Heart right ventricle (tissue), 16 donors: ENCODE measurements at regions not wholly inside any gene's neighbourhood (a gene's known extent, or its start where the extent isn't known, plus 50 kb on each side); places are given as distances from the start of the nearest gene placed in this dataset.

Source experiments
- ATAC-seq, 8 donors: fragments of 200-7000 bp; cut with Tn5 transposase; one replicate each; pipeline ENCODE4 v1.9.1; 2020; ENCODE audit warnings: mild to moderate bottlenecking in 8 of 8, moderate library complexity in 8 of 8, moderate number of reproducible peaks in 1 of 8
- DNase-seq, 2 donors: peaks; one replicate each; pipeline ENCODE4 v3.0.0-alpha.2; 2020
- H3K27ac ChIP-seq, 10 donors: fragments of 200-600 bp; sonication (generic) in 2 of 10; one replicate each; pipeline versions ENCODE4 v1.5.0 to v1.8.0; 2020 to 2022; ENCODE audit warnings: mild to moderate bottlenecking in 3 of 10
- H3K27me3 ChIP-seq, 7 donors: fragments of 200-600 bp; one replicate each; pipeline ENCODE4 v1.8.0; 2021 to 2022; ENCODE audit warnings: mild to moderate bottlenecking in 2 of 7
- H3K36me3 ChIP-seq, 9 donors: fragments of 200-600 bp; sonication (generic) in 1 of 9; one replicate each; pipeline versions ENCODE4 v1.5.0 to v1.8.0; 2020 to 2022; ENCODE audit warnings: mild to moderate bottlenecking in 2 of 9
- H3K4me1 ChIP-seq, 9 donors: fragments of 200-600 bp; sonication (generic) in 1 of 9; one replicate each; pipeline versions ENCODE4 v1.5.0 to v1.8.0; 2020 to 2022; ENCODE audit warnings: mild to moderate bottlenecking in 4 of 9
- H3K4me3 ChIP-seq, 10 donors: fragments of 200-600 bp; sonication (generic) in 2 of 10; one replicate each; pipeline versions ENCODE4 v1.5.0 to v1.8.0; 2020 to 2022; ENCODE audit warnings: mild to moderate bottlenecking in 7 of 10, moderate library complexity in 2 of 10
- H3K9me3 ChIP-seq, 11 donors: fragments of 200-600 bp in 10 of 11; sonication (generic) in 2 of 11; one replicate each; pipeline versions ENCODE4 v1.5.0 to v1.8.0; 2013 to 2022; ENCODE audit warnings: mild to moderate bottlenecking in 2 of 11, control low read depth in 1 of 11, moderate library complexity in 1 of 11
- CTCF ChIP-seq, 9 donors: fragments of 200-600 bp; sonication (generic) in 2 of 9; IDR thresholded peaks; one replicate each; pipeline versions ENCODE4 v1.5.0 to v1.8.0; 2021 to 2022; ENCODE audit warnings: antibody characterized with exemption in 9 of 9, mild to moderate bottlenecking in 5 of 9, moderate library complexity in 1 of 9
- WGBS, 2 donors: extraction: QIAGEN DNeasy Blood & Tissue Kit; methylation state at CpG; one replicate each; pipeline ENCODE4 v1.1.7; 2013; ENCODE audit warnings: inconsistent platforms in 1 of 2; 5-methylcytosine and 5-hydroxymethylcytosine counted together
- intact Hi-C, 10 donors: fragments of 100-400 bp; cut with DNase I; formaldehyde crosslinking; loops; one replicate each; pipeline versions ENCODE4 v1.11.1 to v1.14.2; 2022
- donor health status: Arrhythmogenic right ventricular cardiomyopathy.
- donor health status: ischemic (EF 13 %, LVEDD 7.1; RV severe dilation, severe dysfunction).
- donor health status: healthy with polysubstance abuse.
- donor health status: DM: no; HTN: yes; CAD: no.
- donor health status: DM: no; HTN: no; CAD: no.
- donor health status: ischemic (EF 25% LVEDD 6.9; RV normal size, moderate dysfunction).
- donor health status: ischemic (EF 25% LVEDD 5.7; RV mildly dilated, moderate dysfunction).
- donor health status: healthy.
- donor health status: DM: yes; HTN: yes; CAD: no.
- donor health status: Ischemic cardiomyopathy.
- donor health status: ischemic (EF 35%, LVEDD 5.7; RV mildly dilated, moderate dysfunction).
- donor health status: nonischemic (EF 11% LVEDD 7.7; RV severe dilation, severe dysfunction).
- donor health status: DM: yes; HTN: yes; CAD: no.
- donor health status: PGD.
- donor health status: ischemic (EF 29% LVEDD 5.4; RV normal size, mild dysfunction).
- donor health status: nonischemic (EF 23%, LVEDD 6.1; RV moderate dilation, normal function).

- DNase-seq (no peak), ATAC-seq (no peak)
- H3K36me3 ChIP-seq, result no peaks in the 10 kb centered on the region
- H3K27ac ChIP-seq, result no peak overlapping the region
- 89 to 93% methylated on average over 2 of the region's 2 CpGs for WGBS, 2 donors
- H3K9me3 ChIP-seq, result no peaks in the 10 kb centered on the region
- H3K4me1 ChIP-seq, result no peaks in the 10 kb centered on the region
- intact Hi-C loops, result no loop called here
- no peak overlapping the region for H3K4me3 ChIP-seq
- TF ChIP-seq CTCF (IDR thresholded peaks at IDR 0.05), result no peak
- no peaks in the 10 kb centered on the region for H3K27me3 ChIP-seq
These were observed 434.0 kb downstream of the INHBA start for GRCh38 chr7:41268878-41269277.

GRCh38 chr7:41261080-41261479, 441.8 kb downstream of the INHBA start:
- no peak overlapping the region for H3K27ac ChIP-seq
- WGBS, 2 donors, result 45 to 62% methylated on average over 4 of the region's 4 CpGs
- no peak for DNase-seq
- H3K4me1 ChIP-seq, result peaks cover 0 to 2% (median 0%) of the 10 kb centered on the region in 9 donors
- H3K9me3 ChIP-seq, result peaks cover 0 to 8% (median 0%) of the 10 kb centered on the region in 11 donors
- no peak for ATAC-seq
- H3K36me3 ChIP-seq, result no peaks in the 10 kb centered on the region
- intact Hi-C loops, result no loop called here
- no peak for TF ChIP-seq CTCF (IDR thresholded peaks at IDR 0.05)
- H3K4me3 ChIP-seq, result no peak overlapping the region
- H3K27me3 ChIP-seq, result no peaks in the 10 kb centered on the region

GRCh38 chr7:41257660-41258059, 445.2 kb downstream of the INHBA start:
- no peak for TF ChIP-seq CTCF (IDR thresholded peaks at IDR 0.05)
- WGBS, 2 donors, result 70 to 79% methylated on average over 4 of the region's 4 CpGs
- Histone ChIP-seq H3K4me3 (no peak overlapping the region), H3K36me3 (no peaks in the 10 kb centered on the region), H3K27ac (no peak overlapping the region), H3K9me3 (peaks cover 0 to 8% (median 0%) of the 10 kb centered on the region in 11 donors), H3K27me3 (no peaks in the 10 kb centered on the region), H3K4me1 (peaks cover 0 to 6% (median 0%) of the 10 kb centered on the region in 9 donors)
- DNase-seq, result no peak
- no peak for ATAC-seq
- intact Hi-C loops, result no loop called here

- Histone ChIP-seq H3K36me3 (no peaks in the 10 kb centered on the region), H3K4me3 (no peak overlapping the region), H3K9me3 (peaks cover 0 to 8% (median 0%) of the 10 kb centered on the region in 11 donors), H3K4me1 (peaks cover 0 to 6% (median 0%) of the 10 kb centered on the region in 9 donors), H3K27ac (no peak overlapping the region), H3K27me3 (no peaks in the 10 kb centered on the region)
- ATAC-seq (no peak), DNase-seq (no peak)
- 48 to 78% methylated on average over 5 of the region's 5 CpGs for WGBS, 2 donors
- TF ChIP-seq CTCF (IDR thresholded peaks at IDR 0.05), result no peak
- intact Hi-C loops, result no loop called here
These were observed 446.5 kb downstream of the INHBA start for GRCh38 chr7:41256186-41256945.
